ENCODE measurements at regions not wholly inside any gene's neighbourhood (a gene's known extent, or its start where the extent isn't known, plus 50 kb on each side); places are given as distances from the start of the nearest gene placed in this dataset.
"Not testable (repeated sequence)": the region's sequence is repeated elsewhere in the genome, so short reads cannot be mapped to it uniquely, and the experiment has no call there.

DNA sequence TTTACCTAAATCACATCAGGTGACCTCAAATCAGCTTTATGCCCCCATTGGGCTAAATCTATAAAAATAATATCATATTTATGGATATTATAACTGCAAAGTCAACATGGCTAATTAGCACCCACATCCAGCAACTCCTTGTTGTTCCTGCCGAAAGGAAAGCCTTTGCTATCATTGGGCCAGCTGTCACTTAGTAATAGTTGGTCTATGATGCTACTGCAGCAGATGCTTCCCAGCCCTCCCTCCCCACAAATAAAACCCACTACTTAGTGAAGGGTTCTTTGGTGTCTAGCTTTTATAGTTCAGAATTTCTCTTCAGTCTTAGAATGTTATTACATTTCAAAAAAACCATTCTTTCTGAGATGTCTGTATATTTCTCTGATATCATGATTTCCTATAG lies 116.9 kb upstream of the ENPEP start:
- peak in 1 of 2 experiments; percentile 15 for DNase-seq

DNA sequence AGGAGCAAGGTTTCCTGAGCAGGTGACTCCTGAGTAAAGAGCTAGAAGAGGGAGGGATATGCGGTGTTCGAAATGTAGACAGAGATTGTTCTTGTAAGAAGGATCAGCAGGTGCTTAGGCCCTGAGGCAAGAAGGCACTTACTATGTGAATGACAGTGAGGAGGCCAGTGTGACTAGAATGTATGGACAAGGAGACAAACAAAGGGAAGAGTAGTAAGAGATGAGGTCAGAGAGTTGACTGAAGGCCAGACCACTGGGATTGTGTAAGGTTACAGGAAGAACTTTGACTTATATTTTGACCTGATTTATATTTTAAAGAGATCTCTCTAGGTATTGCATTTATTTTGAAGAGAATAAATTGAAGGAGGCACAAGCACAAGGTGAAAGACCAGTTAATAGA lies 118.4 kb upstream of the ENPEP start:
- no peak for DNase-seq

DNA sequence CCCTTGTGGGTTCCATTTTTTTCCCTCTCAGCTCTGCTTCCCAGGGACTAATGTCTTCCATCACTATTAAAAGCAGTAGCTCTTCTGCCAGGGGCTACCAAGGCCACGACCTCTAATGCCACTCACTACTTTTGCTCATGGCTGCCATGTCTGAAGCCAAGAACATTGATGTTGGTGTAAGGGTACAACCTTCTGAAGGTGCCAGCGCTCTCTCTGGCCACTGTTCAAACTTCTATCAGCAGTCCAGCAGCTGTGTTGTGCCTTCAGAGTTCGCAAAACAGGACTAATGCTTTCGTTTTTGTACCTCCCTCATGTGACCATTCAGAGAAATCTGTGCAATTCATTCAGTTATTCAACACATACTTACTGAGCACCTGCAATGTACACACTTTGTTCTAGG lies 121.5 kb upstream of the ENPEP start:
- DNase-seq: no peak

DNA sequence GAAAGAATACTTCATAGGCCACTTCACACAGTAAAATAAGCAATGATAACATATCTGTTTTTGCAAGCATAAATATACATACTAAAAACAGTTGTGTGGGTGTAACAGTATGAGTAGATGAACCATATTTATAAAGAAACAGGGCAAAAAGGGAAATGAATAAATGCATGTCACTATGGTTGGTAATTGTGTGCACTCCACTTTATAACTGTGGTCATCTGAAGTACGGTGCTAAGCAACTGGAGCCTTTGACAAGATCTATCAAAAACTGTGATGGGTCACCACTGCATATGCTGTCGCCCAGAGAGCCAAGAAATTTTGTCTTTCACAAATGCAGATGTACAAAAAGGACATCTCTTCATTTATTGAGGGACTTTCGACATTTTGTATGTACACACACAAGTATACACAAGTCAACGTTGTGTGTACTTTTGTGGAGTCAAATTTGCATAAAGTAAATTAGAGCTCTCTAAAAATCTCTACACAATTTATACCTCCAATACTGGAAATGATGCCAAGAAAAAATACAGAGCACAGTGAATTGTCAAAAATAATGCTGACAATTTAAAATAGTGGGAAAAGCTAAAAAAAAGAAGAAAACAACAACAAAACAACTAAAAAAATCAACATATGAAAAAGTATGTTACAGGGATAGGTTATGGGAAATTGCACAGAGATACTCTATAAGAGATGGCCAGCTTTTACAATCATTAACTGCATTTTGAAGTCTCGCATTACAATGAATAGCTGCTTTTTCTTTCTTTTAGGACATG lies 123.1 kb upstream of the ENPEP start:
- no peak for DNase-seq

DNA sequence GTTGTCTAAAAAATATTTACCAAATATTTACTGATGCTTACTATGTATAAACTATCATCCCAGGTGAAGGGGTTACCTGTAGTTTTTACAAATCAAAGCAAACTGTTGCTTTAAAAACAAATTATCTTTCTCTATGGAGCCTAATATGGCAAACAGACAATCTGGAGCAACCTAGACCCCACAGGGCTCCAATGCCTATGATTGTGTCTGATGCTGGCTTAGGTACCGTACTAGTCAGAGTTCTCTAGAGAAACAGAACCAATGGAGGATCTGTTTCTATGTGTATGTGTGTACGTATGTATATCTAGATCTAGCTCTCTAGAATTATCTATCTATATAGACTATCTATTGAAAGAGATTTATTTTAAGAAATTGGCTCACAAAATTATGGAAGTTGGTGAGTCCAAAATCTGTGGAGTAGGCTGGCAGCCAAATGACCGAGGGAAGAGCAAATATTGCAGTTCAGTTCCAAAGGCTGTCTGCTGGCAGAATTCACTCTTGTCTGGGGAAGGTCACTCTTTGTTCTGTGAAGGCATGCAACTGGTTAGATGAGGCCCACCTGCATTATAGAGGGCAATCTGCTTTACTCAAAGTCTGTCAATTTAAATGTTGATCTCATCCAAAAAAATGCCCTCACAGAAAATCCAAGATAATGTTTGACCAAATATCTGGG lies 127.1 kb upstream of the ENPEP start:
- no peak for DNase-seq

DNA sequence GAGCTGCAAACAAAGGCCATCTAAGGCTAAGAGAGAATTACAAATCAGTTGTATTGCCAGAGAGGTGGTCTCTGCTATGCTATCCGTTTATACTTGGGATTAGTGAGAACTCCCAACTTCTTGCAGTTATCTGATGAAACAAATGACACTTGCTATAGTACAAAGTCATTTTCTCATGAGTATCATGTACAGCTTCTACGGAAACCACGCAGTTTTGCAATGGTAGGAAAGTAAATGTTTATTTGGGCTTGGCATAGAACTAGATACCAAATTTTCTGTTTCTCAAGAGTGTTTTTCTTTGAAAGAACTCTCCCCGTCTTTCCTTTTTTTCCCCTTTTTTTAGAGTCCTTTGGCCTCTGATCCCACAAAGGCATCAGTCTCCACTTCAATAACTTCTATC lies 128.2 kb upstream of the ENPEP start:
- no peak for DNase-seq

DNA sequence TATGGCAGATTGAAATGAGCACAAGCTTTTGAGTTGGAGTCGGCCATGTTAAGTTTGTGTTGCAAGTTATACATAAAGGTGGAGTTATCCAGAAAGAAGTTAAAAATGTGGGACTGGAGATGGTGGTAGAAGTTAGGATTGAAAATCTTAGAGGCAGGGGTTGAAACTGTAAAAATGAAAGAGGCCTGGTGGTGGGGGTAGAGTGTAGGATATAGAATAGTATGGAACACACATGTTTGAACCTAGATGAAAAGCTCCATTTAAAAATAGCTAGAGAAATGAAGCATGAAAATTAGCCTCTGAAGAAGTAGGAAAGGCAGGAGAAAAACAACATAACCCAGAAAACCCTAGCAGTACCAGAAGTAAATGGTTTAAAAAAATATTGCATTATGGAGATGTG lies 131.8 kb upstream of the ENPEP start:
- DNase-seq: peak in 1 of 2 experiments; percentile 1

DNA sequence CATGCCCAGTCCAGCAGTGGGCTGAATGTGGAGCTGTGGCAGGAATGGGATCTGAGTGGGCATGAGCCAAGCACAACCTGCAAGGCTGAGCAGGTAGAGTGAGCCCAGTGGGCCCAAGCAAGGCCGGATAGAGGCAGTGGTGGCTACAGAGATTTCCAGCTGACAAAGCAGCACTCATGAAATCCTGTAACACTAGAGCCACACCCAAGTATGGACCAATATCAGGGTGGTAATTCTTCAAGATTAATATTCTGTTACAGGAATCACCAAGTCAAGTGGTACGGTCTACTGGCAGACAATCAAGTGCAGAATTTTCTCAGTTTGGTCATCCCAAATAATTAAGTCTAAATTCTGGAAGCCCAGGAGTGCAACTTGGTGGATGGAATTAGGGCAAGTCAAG lies 132.4 kb upstream of the ENPEP start:
- no peak for DNase-seq

DNA sequence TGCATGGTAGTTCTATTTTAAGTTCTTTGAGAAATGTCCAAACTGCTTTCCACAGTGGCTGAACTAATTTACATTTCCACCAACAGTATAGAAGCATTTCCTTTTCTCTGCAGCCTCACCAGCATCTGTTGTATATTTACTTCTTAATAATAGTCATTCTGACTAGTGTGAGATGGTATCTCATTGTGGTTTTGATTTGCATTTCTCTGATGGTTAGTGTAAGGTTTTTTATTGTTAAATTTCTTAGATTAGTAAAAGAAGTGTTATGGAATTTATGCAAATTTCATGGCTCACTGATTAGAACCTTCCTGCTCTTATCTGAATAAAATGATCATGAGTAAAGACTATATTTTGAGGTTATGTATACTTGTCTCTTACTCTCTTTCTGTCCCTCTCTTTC lies 134.8 kb upstream of the ENPEP start:
- DNase-seq: not testable (repeated sequence)

DNA sequence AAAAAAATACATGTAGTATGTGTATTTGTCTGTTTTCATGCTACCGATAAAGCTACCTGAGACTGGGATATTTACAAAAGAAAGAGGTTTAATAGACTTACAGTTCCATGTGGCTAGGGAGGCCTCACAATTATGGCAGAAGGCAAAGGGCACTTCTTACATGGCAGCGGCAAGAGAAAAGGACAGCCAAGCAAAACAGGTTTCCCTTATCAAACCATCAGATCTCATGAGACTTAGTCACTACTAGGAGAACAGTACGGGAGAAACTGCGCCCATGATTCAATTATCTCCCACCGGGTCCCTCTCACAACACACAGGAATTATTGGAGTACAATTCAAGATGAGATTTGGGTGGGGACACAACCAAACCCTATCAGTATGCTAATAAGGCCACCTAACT lies 137.0 kb upstream of the ELOVL6 start:
- no peak for DNase-seq

DNA sequence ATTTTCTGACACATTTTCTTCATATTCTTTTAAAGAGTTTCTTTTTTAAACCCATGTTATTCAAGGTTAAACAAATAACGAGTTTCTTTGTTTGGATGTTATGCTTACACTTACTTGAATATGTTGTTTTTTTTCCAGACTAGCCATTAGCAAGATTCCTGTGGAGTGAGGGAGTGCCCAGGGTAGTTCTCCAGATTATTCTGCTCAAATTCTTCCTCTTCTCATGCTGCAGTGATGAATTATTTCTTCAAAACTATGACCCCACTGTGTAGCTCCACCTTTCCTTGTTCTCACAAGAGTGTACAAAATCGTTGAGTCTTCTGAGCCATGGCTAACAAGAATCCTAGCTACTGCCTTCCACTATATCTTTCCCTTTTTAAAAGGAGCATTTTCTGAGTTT lies 134.1 kb upstream of the ELOVL6 start:
- no peak for DNase-seq

DNA sequence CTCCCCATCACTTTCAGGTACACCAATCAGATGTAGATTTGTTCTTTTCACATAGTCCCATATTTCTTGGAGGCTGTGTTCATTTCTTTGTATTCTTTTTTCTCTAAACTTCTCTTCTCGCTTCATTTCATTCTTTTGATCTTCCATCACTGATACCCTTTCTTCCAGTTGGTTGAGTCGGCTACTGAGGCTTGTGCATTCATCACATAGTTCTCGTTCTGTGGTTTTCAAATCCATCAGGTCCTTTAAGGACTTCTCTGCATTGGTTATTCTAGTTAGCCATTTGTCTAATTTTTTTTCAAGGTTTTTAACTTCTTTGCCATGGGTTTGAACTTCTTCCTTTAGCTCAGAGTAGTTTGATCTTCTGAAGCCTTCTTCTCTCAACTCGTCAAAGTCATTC lies 128.0 kb upstream of the ELOVL6 start:
- DNase-seq: not testable (repeated sequence)

DNA sequence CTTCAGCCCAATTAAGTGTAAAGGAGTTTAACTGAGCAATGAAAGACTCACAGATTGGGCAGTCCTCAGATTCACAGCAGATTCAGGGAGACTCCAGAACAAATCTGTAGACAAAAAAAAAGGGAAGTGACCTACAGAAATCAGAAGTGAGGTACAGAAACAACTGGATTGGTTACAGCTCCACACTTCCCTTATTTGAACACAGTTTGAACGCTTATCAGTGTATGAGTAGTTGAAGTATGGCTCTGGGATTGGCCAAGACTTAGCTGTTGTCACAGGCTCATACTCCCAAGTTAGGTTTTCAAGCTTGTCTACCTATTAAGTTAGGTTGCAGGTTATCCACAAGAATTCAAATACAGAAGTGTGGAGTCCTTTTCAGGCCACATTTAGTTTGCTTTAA lies 112.4 kb upstream of the ELOVL6 start:
- no peak for DNase-seq

DNA sequence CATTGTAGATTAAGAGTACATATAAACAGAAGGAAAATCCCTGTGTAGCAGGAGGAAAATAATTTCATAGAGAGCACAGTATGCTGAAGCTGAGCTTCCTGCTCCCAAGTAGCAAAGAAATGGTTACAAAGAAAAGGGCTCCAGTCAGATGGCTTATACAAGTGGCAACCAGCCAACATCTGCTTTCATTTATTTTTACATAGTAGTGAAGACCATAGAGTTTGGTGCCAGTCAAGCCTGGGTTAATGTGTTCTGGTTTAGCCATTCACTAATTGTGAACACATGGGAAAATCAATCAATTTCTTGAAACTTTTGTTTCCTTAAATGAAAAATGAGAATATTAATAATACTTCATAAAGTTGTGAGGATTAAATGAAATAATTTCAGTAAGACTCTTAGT lies 111.3 kb upstream of the ELOVL6 start:
- no peak for DNase-seq

DNA sequence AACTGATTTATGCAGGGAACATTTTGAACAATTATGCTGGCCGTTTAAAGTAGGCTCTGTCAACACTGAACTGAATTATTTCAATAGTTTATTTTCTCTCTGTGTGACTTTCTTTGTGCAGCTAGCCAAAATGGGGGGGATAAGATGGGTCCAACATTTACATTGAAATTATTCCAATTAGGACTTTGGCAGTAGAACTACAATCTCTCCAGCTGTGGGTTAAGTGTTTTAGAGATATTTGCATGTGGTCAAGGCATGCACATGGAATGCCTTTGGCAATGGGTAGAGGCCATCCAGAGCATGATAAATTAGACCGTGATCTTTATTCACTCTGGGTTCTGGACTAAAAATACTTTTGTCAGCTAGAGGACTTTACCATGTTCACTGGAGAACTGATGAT lies 107.9 kb upstream of the ELOVL6 start:
- DNase-seq: no peak

DNA sequence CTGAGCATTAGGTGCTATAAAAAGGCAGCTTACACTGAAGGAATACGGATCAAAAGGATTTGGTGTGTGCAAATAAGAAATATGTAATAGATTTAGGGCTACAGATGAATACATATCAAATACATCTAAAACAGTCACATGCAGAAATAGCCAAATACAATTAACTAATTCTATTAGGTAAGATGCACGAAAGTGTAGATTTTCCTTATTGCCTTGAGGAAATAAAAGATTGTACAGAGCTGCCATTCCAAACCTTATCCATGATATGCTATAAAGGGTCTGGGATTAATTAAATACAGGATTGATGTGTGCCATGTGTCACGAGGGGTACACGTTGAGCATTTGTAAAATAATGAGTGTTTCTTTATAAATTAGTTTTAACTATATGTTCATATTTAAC lies 107.0 kb upstream of the ELOVL6 start:
- DNase-seq: no peak

DNA sequence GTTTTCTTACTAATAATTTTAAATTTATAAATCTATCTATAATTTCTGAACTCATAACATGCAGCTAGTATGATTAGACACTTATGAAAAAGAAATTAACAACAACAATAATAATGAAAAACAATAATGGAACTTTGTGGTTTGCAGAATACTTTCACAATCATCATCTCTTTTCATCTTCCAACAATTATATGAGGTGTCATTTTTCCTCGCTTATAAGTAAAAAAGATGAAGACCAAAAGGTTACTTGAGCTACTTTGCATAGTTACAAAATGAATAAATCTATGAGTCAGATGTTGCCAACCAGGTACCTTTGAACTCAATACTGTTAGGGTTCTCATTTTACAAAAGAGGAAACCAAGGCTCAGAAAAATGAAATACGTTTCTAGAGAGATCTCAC lies 98.5 kb upstream of the ELOVL6 start:
- no peak for DNase-seq

DNA sequence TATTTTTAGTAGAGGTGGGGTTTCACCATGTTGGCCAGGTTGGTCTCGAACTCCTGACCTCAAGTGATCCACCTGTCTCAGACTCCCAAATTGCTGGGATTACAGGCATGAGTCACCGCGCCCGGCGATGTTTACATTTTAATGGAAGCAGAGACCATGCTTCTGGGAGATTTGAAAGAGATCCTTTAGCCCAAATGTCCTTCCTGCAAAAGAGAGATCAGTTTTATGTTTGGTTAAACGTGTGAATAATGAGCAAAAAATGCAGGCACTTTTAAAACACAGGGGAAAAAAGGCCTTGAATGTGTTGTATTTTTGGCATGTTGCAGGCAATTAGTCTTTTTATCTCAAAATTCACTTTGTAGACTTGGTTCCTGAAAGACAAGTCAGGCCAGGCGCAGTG lies 95.8 kb upstream of the ELOVL6 start:
- no peak for DNase-seq

DNA sequence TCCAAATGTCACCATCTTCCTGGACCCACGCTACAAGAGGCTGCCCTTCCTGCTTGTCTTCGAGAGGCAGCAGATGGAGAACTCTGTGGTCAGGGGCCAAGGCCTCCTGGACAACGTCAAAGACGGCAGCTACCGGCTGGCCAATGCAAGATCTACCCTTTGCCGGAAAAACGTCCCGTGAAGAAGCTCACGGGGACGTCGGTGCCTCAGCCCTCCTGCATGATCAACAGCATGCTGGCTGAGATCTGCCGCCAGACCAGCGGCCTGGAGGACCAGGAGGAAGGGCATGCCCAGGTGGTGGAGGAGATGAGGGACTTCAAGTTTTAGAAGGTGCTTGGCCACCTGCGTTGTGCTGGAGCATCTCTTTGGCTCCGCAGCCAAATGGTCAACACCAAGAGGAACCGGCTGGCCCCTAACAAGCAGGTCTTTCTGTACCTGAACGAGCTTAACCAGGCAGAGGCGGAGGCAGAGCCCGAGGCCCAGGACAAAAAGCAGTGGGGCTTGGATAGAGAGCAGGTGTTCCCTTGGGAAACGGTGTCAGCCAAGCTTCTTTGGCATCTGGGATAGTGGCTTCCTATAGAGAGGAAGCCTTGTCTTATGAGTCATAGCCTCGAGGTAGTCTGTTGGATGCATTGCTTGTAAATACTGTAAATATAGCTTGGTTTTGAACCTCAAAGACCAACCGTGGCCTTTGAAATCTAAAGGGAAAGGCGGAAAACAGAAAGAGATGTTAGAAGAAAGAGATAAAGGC lies 94.8 kb upstream of the ELOVL6 start:
- no peak for DNase-seq

DNA sequence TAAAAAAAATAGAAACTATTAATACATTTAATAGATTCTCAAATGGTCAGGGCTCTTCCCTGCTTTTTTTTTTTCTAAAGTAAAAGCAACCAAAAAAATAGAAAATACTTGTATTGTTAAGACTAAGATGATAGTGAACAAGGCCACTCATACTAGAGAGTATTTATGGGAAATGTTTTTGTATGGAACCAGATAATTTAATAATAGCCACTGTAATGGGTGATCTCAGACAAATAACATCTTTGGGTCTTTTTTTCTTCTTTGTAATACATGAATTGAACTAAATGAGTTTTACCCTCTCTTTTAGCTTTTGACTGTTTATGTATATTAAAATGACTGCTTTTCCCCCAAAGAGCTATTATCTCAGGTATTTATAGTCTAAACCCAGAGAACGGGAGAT lies 92.1 kb upstream of the ELOVL6 start:
- no peak for DNase-seq

DNA sequence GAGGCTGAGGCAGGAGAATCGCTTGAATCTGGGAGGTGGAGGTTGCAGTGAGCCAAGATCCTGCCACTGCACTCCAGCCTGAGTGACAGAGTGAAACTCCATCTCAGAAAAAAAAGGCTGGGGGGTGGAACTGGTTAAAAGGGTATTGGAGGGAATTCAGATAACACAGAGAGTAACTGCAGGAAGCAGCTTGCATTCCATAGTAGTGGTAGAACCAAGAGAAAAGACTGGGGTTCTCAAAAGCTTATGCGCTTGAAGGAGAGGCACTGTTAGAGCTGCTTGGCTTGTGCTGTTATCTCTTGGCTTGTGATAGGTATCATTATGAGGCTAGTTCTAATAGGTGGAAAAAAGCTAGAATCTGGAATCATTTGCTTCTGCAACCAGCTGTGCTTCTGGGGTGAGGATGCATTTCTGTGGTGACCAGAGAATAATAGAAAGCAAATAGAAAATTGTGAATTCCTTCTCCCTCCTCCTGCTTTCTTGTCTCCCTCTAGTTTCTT lies 91.2 kb upstream of the ELOVL6 start:
- no peak for DNase-seq

DNA sequence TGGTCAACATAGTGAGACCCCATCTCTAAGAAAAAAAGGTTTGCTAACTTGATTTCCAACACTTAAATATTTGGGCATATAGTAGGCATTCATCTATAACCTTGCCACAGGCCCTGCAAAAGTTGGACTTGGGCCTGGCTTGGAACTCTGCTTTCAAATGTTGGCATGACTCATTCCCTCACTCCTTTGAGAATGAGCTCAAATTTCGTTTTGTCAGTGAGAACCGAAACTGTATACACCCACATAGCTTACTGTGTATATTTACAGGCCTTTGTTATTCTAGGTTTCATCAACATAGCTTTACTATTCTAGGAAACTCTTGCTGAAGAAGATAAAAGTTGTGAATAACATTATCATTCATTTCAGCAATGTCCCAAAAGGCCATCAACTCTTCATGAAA lies 88.7 kb upstream of the ELOVL6 start:
- no peak for DNase-seq

DNA sequence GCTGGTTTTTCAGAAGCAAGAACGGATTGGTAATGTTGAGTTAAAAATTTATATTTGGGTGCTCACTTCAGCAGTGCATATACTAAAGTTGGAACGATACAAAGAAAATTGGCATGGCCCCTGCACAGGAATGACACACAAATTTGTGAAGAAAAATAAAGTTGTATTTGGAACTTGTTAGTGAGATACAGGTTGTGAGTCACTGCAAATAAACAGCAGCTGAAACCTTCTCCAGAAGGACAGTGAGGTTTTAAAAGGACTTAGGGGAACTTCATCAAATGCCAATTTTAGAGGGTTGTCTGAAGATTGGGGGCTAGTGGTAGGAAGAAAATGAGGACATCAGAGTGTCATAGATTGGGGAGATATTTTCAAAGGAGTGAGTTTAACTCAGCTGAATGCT lies 79.7 kb upstream of the ELOVL6 start:
- no peak for DNase-seq

DNA sequence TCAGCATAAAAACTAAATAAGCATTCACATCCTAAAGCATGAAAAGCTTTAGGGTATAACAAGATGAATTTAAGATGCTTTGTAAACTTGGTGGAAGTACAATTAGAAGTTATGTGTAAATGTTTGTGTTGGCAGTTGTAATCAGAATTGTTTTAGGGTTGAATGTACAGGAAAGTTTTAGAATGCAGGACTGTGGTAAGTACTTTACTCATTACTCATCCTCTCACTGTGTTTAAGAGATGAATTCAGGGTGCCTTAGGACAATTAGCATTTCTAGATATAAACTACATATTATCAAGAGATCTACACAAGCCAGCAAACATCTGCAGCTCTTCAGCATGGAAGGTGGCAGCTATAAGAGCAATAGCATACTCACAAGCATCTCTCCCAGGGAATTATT lies 77.5 kb upstream of the ELOVL6 start:
- DNase-seq: no peak

All from NCI-H524 (cell line).